ENCODE measurements at regions not wholly inside any gene's neighbourhood (a gene's known extent, or its start where the extent isn't known, plus 50 kb on each side); places are given as distances from the start of the nearest gene placed in this dataset.
"Not testable (repeated sequence)": the region's sequence is repeated elsewhere in the genome, so short reads cannot be mapped to it uniquely, and the experiment has no call there.

GRCh38 chr5:159681661-159682060 lies 234.6 kb upstream of the ADRA1B start:
- Histone ChIP-seq H3K27me3 (ENCODE audit: control insufficient read depth, insufficient read depth, low read length) (no peaks in the 10 kb centered on the region), H3K4me3 (ENCODE audit: low read depth, low read length) (no peak overlapping the region), H3K4me1 (ENCODE audit: control insufficient read depth, insufficient read depth, low read length) (no peaks in the 10 kb centered on the region), H3K27ac (ENCODE audit: low read depth, low read length) (no peak overlapping the region), H3K36me3 (ENCODE audit: control insufficient read depth, insufficient read depth, low read length) (no peaks in the 10 kb centered on the region), H3K9me3 (ENCODE audit: control insufficient read depth, insufficient read depth, low read length) (peaks cover 6% of the 10 kb centered on the region)
- DNase-seq (ENCODE audit: low read depth in 4 of 6, low spot score in 6 of 6) = no peak

GRCh38 chr5:159682623-159683022 lies 233.7 kb upstream of the ADRA1B start:
- Histone ChIP-seq H3K27me3 (ENCODE audit: control insufficient read depth, insufficient read depth, low read length) (no peaks in the 10 kb centered on the region), H3K36me3 (ENCODE audit: control insufficient read depth, insufficient read depth, low read length) (no peaks in the 10 kb centered on the region)
- WGBS (ENCODE audit: insufficient coverage) = 50% methylated on average over 1 of the region's 2 CpGs

GRCh38 chr5:159687892-159688291 lies 228.4 kb upstream of the ADRA1B start:
- not testable (repeated sequence) for H3K4me3 ChIP-seq (ENCODE audit: low read depth, low read length); DNase-seq (ENCODE audit: low read depth in 4 of 6, low spot score in 6 of 6); H3K36me3 ChIP-seq (ENCODE audit: control insufficient read depth, insufficient read depth, low read length); H3K4me1 ChIP-seq (ENCODE audit: control insufficient read depth, insufficient read depth, low read length); H3K27me3 ChIP-seq (ENCODE audit: control insufficient read depth, insufficient read depth, low read length); H3K27ac ChIP-seq (ENCODE audit: low read depth, low read length); H3K9me3 ChIP-seq (ENCODE audit: control insufficient read depth, insufficient read depth, low read length)

More at GRCh38 chr5:159682623-159683022, 233.7 kb upstream of the ADRA1B start:
- Histone ChIP-seq H3K27ac (ENCODE audit: low read depth, low read length) (no peak overlapping the region), H3K4me1 (ENCODE audit: control insufficient read depth, insufficient read depth, low read length) (no peaks in the 10 kb centered on the region), H3K9me3 (ENCODE audit: control insufficient read depth, insufficient read depth, low read length) (peaks cover 6% of the 10 kb centered on the region), H3K4me3 (ENCODE audit: low read depth, low read length) (no peak overlapping the region)
- no peak for DNase-seq (ENCODE audit: low read depth in 4 of 6, low spot score in 6 of 6)

GRCh38 chr5:159695741-159696294 lies 220.5 kb upstream of the ADRA1B start:
- H3K4me1 ChIP-seq (ENCODE audit: control insufficient read depth, insufficient read depth, low read length) = no peaks in the 10 kb centered on the region
- H3K9me3 ChIP-seq (ENCODE audit: control insufficient read depth, insufficient read depth, low read length) = no peaks in the 10 kb centered on the region
- no peaks in the 10 kb centered on the region for H3K36me3 ChIP-seq (ENCODE audit: control insufficient read depth, insufficient read depth, low read length)
- H3K4me3 ChIP-seq (ENCODE audit: low read depth, low read length) = no peak overlapping the region
- no peaks in the 10 kb centered on the region for H3K27me3 ChIP-seq (ENCODE audit: control insufficient read depth, insufficient read depth, low read length)
- H3K27ac ChIP-seq (ENCODE audit: low read depth, low read length) = no peak overlapping the region
- no peak for DNase-seq (ENCODE audit: low read depth in 4 of 6, low spot score in 6 of 6)
- 55% methylated on average over 2 of the region's 5 CpGs for WGBS (ENCODE audit: insufficient coverage)

GRCh38 chr5:159697530-159697929 lies 218.8 kb upstream of the ADRA1B start:
- no peak for DNase-seq (ENCODE audit: low read depth in 4 of 6, low spot score in 6 of 6)
- H3K4me1 ChIP-seq (ENCODE audit: control insufficient read depth, insufficient read depth, low read length) = no peaks in the 10 kb centered on the region
- no peaks in the 10 kb centered on the region for H3K36me3 ChIP-seq (ENCODE audit: control insufficient read depth, insufficient read depth, low read length)
- H3K9me3 ChIP-seq (ENCODE audit: control insufficient read depth, insufficient read depth, low read length) = no peaks in the 10 kb centered on the region
- H3K27me3 ChIP-seq (ENCODE audit: control insufficient read depth, insufficient read depth, low read length) = no peaks in the 10 kb centered on the region
- no peak overlapping the region for H3K27ac ChIP-seq (ENCODE audit: low read depth, low read length)
- no peak overlapping the region for H3K4me3 ChIP-seq (ENCODE audit: low read depth, low read length)

- H3K9me3 ChIP-seq (ENCODE audit: control insufficient read depth, insufficient read depth, low read length) = no peaks in the 10 kb centered on the region
- H3K27me3 ChIP-seq (ENCODE audit: control insufficient read depth, insufficient read depth, low read length) = no peaks in the 10 kb centered on the region
- H3K4me1 ChIP-seq (ENCODE audit: control insufficient read depth, insufficient read depth, low read length) = no peaks in the 10 kb centered on the region
- H3K4me3 ChIP-seq (ENCODE audit: low read depth, low read length) = no peak overlapping the region
- no peak overlapping the region for H3K27ac ChIP-seq (ENCODE audit: low read depth, low read length)
- H3K36me3 ChIP-seq (ENCODE audit: control insufficient read depth, insufficient read depth, low read length) = no peaks in the 10 kb centered on the region
- DNase-seq (ENCODE audit: low read depth in 4 of 6, low spot score in 6 of 6) = no peak
These were observed 218.0 kb upstream of the ADRA1B start for GRCh38 chr5:159698322-159698721.

- no peak for DNase-seq (ENCODE audit: low read depth in 4 of 6, low spot score in 6 of 6)
- H3K4me3 ChIP-seq (ENCODE audit: low read depth, low read length) = no peak overlapping the region
- H3K27ac ChIP-seq (ENCODE audit: low read depth, low read length) = no peak overlapping the region
- H3K4me1 ChIP-seq (ENCODE audit: control insufficient read depth, insufficient read depth, low read length) = no peaks in the 10 kb centered on the region
- no peaks in the 10 kb centered on the region for H3K27me3 ChIP-seq (ENCODE audit: control insufficient read depth, insufficient read depth, low read length)
- H3K9me3 ChIP-seq (ENCODE audit: control insufficient read depth, insufficient read depth, low read length) = no peaks in the 10 kb centered on the region
- no peaks in the 10 kb centered on the region for H3K36me3 ChIP-seq (ENCODE audit: control insufficient read depth, insufficient read depth, low read length)
These were observed 216.3 kb upstream of the ADRA1B start for GRCh38 chr5:159700016-159700415.

GRCh38 chr5:159702301-159702700 lies 214.0 kb upstream of the ADRA1B start:
- Histone ChIP-seq H3K4me3 (ENCODE audit: low read depth, low read length) (no peak overlapping the region), H3K4me1 (ENCODE audit: control insufficient read depth, insufficient read depth, low read length) (no peaks in the 10 kb centered on the region), H3K27ac (ENCODE audit: low read depth, low read length) (no peak overlapping the region), H3K27me3 (ENCODE audit: control insufficient read depth, insufficient read depth, low read length) (no peaks in the 10 kb centered on the region), H3K36me3 (ENCODE audit: control insufficient read depth, insufficient read depth, low read length) (no peaks in the 10 kb centered on the region), H3K9me3 (ENCODE audit: control insufficient read depth, insufficient read depth, low read length) (no peaks in the 10 kb centered on the region)
- no peak for DNase-seq (ENCODE audit: low read depth in 4 of 6, low spot score in 6 of 6)
- 90% methylated on average over 2 of the region's 4 CpGs for WGBS (ENCODE audit: insufficient coverage)

GRCh38 chr5:159702826-159703225 lies 213.5 kb upstream of the ADRA1B start:
- Histone ChIP-seq H3K27me3 (ENCODE audit: control insufficient read depth, insufficient read depth, low read length) (no peaks in the 10 kb centered on the region), H3K27ac (ENCODE audit: low read depth, low read length) (no peak overlapping the region), H3K4me3 (ENCODE audit: low read depth, low read length) (no peak overlapping the region), H3K9me3 (ENCODE audit: control insufficient read depth, insufficient read depth, low read length) (no peaks in the 10 kb centered on the region), H3K4me1 (ENCODE audit: control insufficient read depth, insufficient read depth, low read length) (no peaks in the 10 kb centered on the region), H3K36me3 (ENCODE audit: control insufficient read depth, insufficient read depth, low read length) (no peaks in the 10 kb centered on the region)
- WGBS (ENCODE audit: insufficient coverage) = no CpG with 5 or more reads among the region's 1 CpG
- DNase-seq (ENCODE audit: low read depth in 4 of 6, low spot score in 6 of 6) = no peak

GRCh38 chr5:159704160-159704559 lies 212.1 kb upstream of the ADRA1B start:
- Histone ChIP-seq H3K27me3 (ENCODE audit: control insufficient read depth, insufficient read depth, low read length) (no peaks in the 10 kb centered on the region), H3K9me3 (ENCODE audit: control insufficient read depth, insufficient read depth, low read length) (no peaks in the 10 kb centered on the region), H3K36me3 (ENCODE audit: control insufficient read depth, insufficient read depth, low read length) (no peaks in the 10 kb centered on the region), H3K4me1 (ENCODE audit: control insufficient read depth, insufficient read depth, low read length) (no peaks in the 10 kb centered on the region), H3K4me3 (ENCODE audit: low read depth, low read length) (no peak overlapping the region), H3K27ac (ENCODE audit: low read depth, low read length) (no peak overlapping the region)
- WGBS (ENCODE audit: insufficient coverage) = no CpG with 5 or more reads among the region's 3 CpGs
- no peak for DNase-seq (ENCODE audit: low read depth in 4 of 6, low spot score in 6 of 6)
